HG03565 (cell line): ENCODE measurements at regions not wholly inside any gene's neighbourhood (a gene's known extent, or its start where the extent isn't known, plus 50 kb on each side); places are given as distances from the start of the nearest gene placed in this dataset.
"Not testable (repeated sequence)": the region's sequence is repeated elsewhere in the genome, so short reads cannot be mapped to it uniquely, and the experiment has no call there.

Experiments
- ATAC-seq: cut with Tn5 transposase; IDR thresholded peaks from one replicate; pipeline ENCODE4 v1.9.1; 2021; ENCODE audit warnings: mild to moderate bottlenecking, moderate library complexity; ENCODE audit not compliant: unreplicated experiment

- ATAC-seq, result no peak
Observed at GRCh38 chr9:79395228-79395627, 176.5 kb upstream of the TLE4 start.

GRCh38 chr9:79395755-79396154 is 176.0 kb upstream of the TLE4 start:
- no peak for ATAC-seq

GRCh38 chr9:79396168-79396567 is 175.6 kb upstream of the TLE4 start:
- no peak for ATAC-seq

- no peak for ATAC-seq
Observed at GRCh38 chr9:79403495-79403894, 168.3 kb upstream of the TLE4 start.

- no peak for ATAC-seq
Observed at GRCh38 chr9:79408200-79408599, 163.6 kb upstream of the TLE4 start.

GRCh38 chr9:79408617-79409016 is 163.1 kb upstream of the TLE4 start:
- ATAC-seq, result peak; percentile 81

- no peak for ATAC-seq
Observed at GRCh38 chr9:79409182-79409823, 162.5 kb upstream of the TLE4 start.

- ATAC-seq, result no peak
Observed at GRCh38 chr9:79425840-79426239, 145.9 kb upstream of the TLE4 start.

- ATAC-seq, result no peak
Observed at GRCh38 chr9:79428422-79428821, 143.3 kb upstream of the TLE4 start.

GRCh38 chr9:79430619-79431018 is 141.1 kb upstream of the TLE4 start:
- no peak for ATAC-seq

- no peak for ATAC-seq
Observed at GRCh38 chr9:79431019-79431679, 140.6 kb upstream of the TLE4 start.

GRCh38 chr9:79432485-79432884 is 139.3 kb upstream of the TLE4 start:
- no peak for ATAC-seq

GRCh38 chr9:79433703-79434102 is 138.1 kb upstream of the TLE4 start:
- no peak for ATAC-seq

GRCh38 chr9:79439221-79439620 is 132.5 kb upstream of the TLE4 start:
- ATAC-seq, result not testable (repeated sequence)

- ATAC-seq, result no peak
Observed at GRCh38 chr9:79446523-79447307, 125.0 kb upstream of the TLE4 start.

- no peak for ATAC-seq
Observed at GRCh38 chr9:79447308-79447605, 124.5 kb upstream of the TLE4 start.

GRCh38 chr9:79447762-79448161 is 124.0 kb upstream of the TLE4 start:
- ATAC-seq, result no peak

GRCh38 chr9:79452265-79452664 is 119.5 kb upstream of the TLE4 start:
- no peak for ATAC-seq

GRCh38 chr9:79461712-79462111 is 110.1 kb upstream of the TLE4 start:
- no peak for ATAC-seq

GRCh38 chr9:79465156-79465555 is 106.6 kb upstream of the TLE4 start:
- no peak for ATAC-seq

GRCh38 chr9:79469164-79469563 is 102.6 kb upstream of the TLE4 start:
- no peak for ATAC-seq

- no peak for ATAC-seq
Observed at GRCh38 chr9:79470954-79471353, 100.8 kb upstream of the TLE4 start.
